PFSK-1 (cell line): ENCODE measurements at regions not wholly inside any gene's neighbourhood (a gene's known extent, or its start where the extent isn't known, plus 50 kb on each side); places are given as distances from the start of the nearest gene placed in this dataset.

Source experiments
- FOXP2 ChIP-seq: optimal IDR thresholded peaks from 2 replicates; pipeline ENCODE3; 2011; ENCODE audit warnings: borderline replicate concordance, control low read depth, inconsistent platforms; ENCODE audit not compliant: insufficient read depth; ENCODE audit errors: extremely low read length, extremely low read depth
- POLR2AphosphoS5 ChIP-seq: IDR thresholded peaks from 2 replicates; pipeline ENCODE4 v1.6.1; 2012; ENCODE audit warnings: low read depth, mild to moderate bottlenecking, control low read depth, low read length, moderate library complexity
- SIN3A ChIP-seq: IDR thresholded peaks from 2 replicates; pipeline ENCODE4 v1.6.1; 2012; ENCODE audit warnings: mild to moderate bottlenecking, low read length, moderate library complexity, borderline replicate concordance; ENCODE audit not compliant: insufficient read depth
- TAF1 ChIP-seq: IDR thresholded peaks from 2 replicates; pipeline ENCODE4 v1.6.1; 2012; ENCODE audit warnings: low read length, control low read depth, borderline replicate concordance; ENCODE audit not compliant: insufficient read depth
- TF ChIP-seq, protein P1 (sequence below), 2 experiments: IDR thresholded peaks; 2 replicates each; pipeline versions ENCODE4 v1.6.1 to v1.8.0; 2011 to 2012; ENCODE audit warnings: low read depth in 2 of 2, low read length in 2 of 2, control low read depth in 1 of 2, inconsistent platforms in 1 of 2, mild to moderate bottlenecking in 1 of 2, moderate library complexity in 1 of 2; ENCODE audit not compliant: insufficient read depth in 1 of 2

DNA sequence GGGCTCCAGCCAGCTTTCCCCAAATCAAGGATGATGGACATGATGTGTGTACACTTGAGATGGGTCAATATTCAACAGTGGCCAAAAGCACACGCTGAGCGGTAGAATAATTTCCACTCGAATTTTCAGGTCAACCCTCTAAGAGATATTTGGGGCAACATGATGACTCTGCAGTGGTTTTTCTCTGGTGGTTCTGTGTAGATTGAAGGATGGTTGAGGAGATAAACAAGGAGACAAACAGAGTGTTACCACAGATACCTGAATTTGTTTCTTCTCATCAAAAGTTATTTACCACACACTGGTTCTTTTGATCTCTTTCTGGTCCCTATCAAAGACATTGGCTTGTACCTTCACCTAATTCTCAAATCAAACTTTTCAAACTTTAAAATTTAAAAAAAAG lies 242.0 kb downstream of the ETS1 start:
- TF ChIP-seq, protein P1, sequence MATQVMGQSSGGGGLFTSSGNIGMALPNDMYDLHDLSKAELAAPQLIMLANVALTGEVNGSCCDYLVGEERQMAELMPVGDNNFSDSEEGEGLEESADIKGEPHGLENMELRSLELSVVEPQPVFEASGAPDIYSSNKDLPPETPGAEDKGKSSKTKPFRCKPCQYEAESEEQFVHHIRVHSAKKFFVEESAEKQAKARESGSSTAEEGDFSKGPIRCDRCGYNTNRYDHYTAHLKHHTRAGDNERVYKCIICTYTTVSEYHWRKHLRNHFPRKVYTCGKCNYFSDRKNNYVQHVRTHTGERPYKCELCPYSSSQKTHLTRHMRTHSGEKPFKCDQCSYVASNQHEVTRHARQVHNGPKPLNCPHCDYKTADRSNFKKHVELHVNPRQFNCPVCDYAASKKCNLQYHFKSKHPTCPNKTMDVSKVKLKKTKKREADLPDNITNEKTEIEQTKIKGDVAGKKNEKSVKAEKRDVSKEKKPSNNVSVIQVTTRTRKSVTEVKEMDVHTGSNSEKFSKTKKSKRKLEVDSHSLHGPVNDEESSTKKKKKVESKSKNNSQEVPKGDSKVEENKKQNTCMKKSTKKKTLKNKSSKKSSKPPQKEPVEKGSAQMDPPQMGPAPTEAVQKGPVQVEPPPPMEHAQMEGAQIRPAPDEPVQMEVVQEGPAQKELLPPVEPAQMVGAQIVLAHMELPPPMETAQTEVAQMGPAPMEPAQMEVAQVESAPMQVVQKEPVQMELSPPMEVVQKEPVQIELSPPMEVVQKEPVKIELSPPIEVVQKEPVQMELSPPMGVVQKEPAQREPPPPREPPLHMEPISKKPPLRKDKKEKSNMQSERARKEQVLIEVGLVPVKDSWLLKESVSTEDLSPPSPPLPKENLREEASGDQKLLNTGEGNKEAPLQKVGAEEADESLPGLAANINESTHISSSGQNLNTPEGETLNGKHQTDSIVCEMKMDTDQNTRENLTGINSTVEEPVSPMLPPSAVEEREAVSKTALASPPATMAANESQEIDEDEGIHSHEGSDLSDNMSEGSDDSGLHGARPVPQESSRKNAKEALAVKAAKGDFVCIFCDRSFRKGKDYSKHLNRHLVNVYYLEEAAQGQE (IDR thresholded peaks at IDR 0.05; ENCODE audit: insufficient read depth in 1 of 2, low read depth in 2 of 2, low read length in 2 of 2) = no peak
- TF ChIP-seq POLR2AphosphoS5 (no peak), TAF1 (no peak), SIN3A (no peak), FOXP2 (no peak)
